Neuron (in vitro differentiated cells): ENCODE measurements at regions not wholly inside any gene's neighbourhood (a gene's known extent, or its start where the extent isn't known, plus 50 kb on each side); places are given as distances from the start of the nearest gene placed in this dataset.

Experiments used
- H2AFZ ChIP-seq: one replicate; pipeline ENCODE4 v1.6.1; 2013; ENCODE audit warnings: low read depth, mild to moderate bottlenecking, inconsistent platforms, low read length, moderate library complexity
- H3K27me3 ChIP-seq: one replicate; pipeline ENCODE4 v1.6.1; 2013; ENCODE audit warnings: low read length; ENCODE audit not compliant: insufficient read depth
- H3K36me3 ChIP-seq: one replicate; pipeline ENCODE4 v1.6.1; 2013; ENCODE audit warnings: low read length; ENCODE audit not compliant: insufficient read depth
- H3K4me1 ChIP-seq: one replicate; pipeline ENCODE4 v1.6.1; 2013; ENCODE audit warnings: low read length; ENCODE audit not compliant: insufficient read depth
- H3K4me3 ChIP-seq: 2 replicates; pipeline ENCODE4 v1.5.1; 2013; ENCODE audit warnings: mild to moderate bottlenecking, low read length, moderate library complexity
- H3K9me3 ChIP-seq: one replicate; pipeline ENCODE4 v1.6.1; 2013; ENCODE audit warnings: low read length

GRCh38 chr1:73784026-73784425, 413.9 kb downstream of the LRRIQ3 start:
- H3K27me3 ChIP-seq = no peaks in the 10 kb centered on the region
- H2AFZ ChIP-seq = no peak overlapping the region
- H3K4me1 ChIP-seq = no peaks in the 10 kb centered on the region
- H3K9me3 ChIP-seq = no peaks in the 10 kb centered on the region
- H3K4me3 ChIP-seq = no peak overlapping the region
- H3K36me3 ChIP-seq = no peaks in the 10 kb centered on the region

- H3K27me3 ChIP-seq = no peaks in the 10 kb centered on the region
- no peak overlapping the region for H2AFZ ChIP-seq
- no peaks in the 10 kb centered on the region for H3K36me3 ChIP-seq
- H3K9me3 ChIP-seq = no peaks in the 10 kb centered on the region
- H3K4me1 ChIP-seq = no peaks in the 10 kb centered on the region
- H3K4me3 ChIP-seq = no peak overlapping the region
These were observed 414.6 kb downstream of the LRRIQ3 start for GRCh38 chr1:73783352-73783751.

- Histone ChIP-seq H3K4me1 (no peaks in the 10 kb centered on the region), H3K9me3 (no peaks in the 10 kb centered on the region), H3K27me3 (no peaks in the 10 kb centered on the region), H2AFZ (no peak overlapping the region), H3K36me3 (no peaks in the 10 kb centered on the region), H3K4me3 (no peak overlapping the region)
These were observed 415.1 kb downstream of the LRRIQ3 start for GRCh38 chr1:73782901-73783300.

- no peak overlapping the region for H3K4me3 ChIP-seq
- no peak overlapping the region for H2AFZ ChIP-seq
- H3K36me3 ChIP-seq = no peaks in the 10 kb centered on the region
- H3K4me1 ChIP-seq = no peaks in the 10 kb centered on the region
- H3K9me3 ChIP-seq = no peaks in the 10 kb centered on the region
- H3K27me3 ChIP-seq = no peaks in the 10 kb centered on the region
These were observed 416.7 kb downstream of the LRRIQ3 start for GRCh38 chr1:73781251-73781650.

- Histone ChIP-seq H3K9me3 (no peaks in the 10 kb centered on the region), H3K4me3 (no peak overlapping the region), H3K36me3 (no peaks in the 10 kb centered on the region), H3K27me3 (no peaks in the 10 kb centered on the region), H2AFZ (no peak overlapping the region), H3K4me1 (no peaks in the 10 kb centered on the region)
These were observed 419.5 kb downstream of the LRRIQ3 start for GRCh38 chr1:73778471-73778870.

GRCh38 chr1:73775896-73776295, 422.1 kb downstream of the LRRIQ3 start:
- no peaks in the 10 kb centered on the region for H3K27me3 ChIP-seq
- H3K4me3 ChIP-seq = no peak overlapping the region
- no peak overlapping the region for H2AFZ ChIP-seq
- H3K36me3 ChIP-seq = no peaks in the 10 kb centered on the region
- H3K9me3 ChIP-seq = no peaks in the 10 kb centered on the region
- no peaks in the 10 kb centered on the region for H3K4me1 ChIP-seq

- Histone ChIP-seq H2AFZ (no peak overlapping the region), H3K27me3 (no peaks in the 10 kb centered on the region), H3K4me3 (no peak overlapping the region), H3K9me3 (no peaks in the 10 kb centered on the region), H3K36me3 (no peaks in the 10 kb centered on the region), H3K4me1 (no peaks in the 10 kb centered on the region)
These were observed 425.0 kb downstream of the LRRIQ3 start for GRCh38 chr1:73772941-73773340.

- no peaks in the 10 kb centered on the region for H3K9me3 ChIP-seq
- H2AFZ ChIP-seq = no peak overlapping the region
These were observed 426.6 kb downstream of the LRRIQ3 start for GRCh38 chr1:73771396-73771795.

GRCh38 chr1:73770109-73770905, 427.7 kb downstream of the LRRIQ3 start:
- H2AFZ ChIP-seq = no peak overlapping the region
- H3K36me3 ChIP-seq = no peaks in the 10 kb centered on the region
- H3K4me3 ChIP-seq = no peak overlapping the region
- H3K27me3 ChIP-seq = no peaks in the 10 kb centered on the region
- H3K9me3 ChIP-seq = no peaks in the 10 kb centered on the region
- H3K4me1 ChIP-seq = peaks cover 3% of the 10 kb centered on the region

More at GRCh38 chr1:73771396-73771795, 426.6 kb downstream of the LRRIQ3 start:
- H3K27me3 ChIP-seq = no peaks in the 10 kb centered on the region
- H3K4me3 ChIP-seq = no peak overlapping the region
- H3K36me3 ChIP-seq = no peaks in the 10 kb centered on the region
- H3K4me1 ChIP-seq = no peaks in the 10 kb centered on the region

- H3K4me1 ChIP-seq = peaks cover 6% of the 10 kb centered on the region
These were observed 431.1 kb downstream of the LRRIQ3 start for GRCh38 chr1:73766786-73767348.

GRCh38 chr1:73765551-73766233, 432.3 kb downstream of the LRRIQ3 start:
- Histone ChIP-seq H3K27me3 (no peaks in the 10 kb centered on the region), H3K36me3 (no peaks in the 10 kb centered on the region), H3K9me3 (no peaks in the 10 kb centered on the region), H3K4me3 (no peak overlapping the region), H3K4me1 (peaks cover 6% of the 10 kb centered on the region), H2AFZ (no peak overlapping the region)

More at GRCh38 chr1:73766786-73767348, 431.1 kb downstream of the LRRIQ3 start:
- no peak overlapping the region for H2AFZ ChIP-seq
- H3K4me3 ChIP-seq = no peak overlapping the region
- no peaks in the 10 kb centered on the region for H3K9me3 ChIP-seq
- no peaks in the 10 kb centered on the region for H3K36me3 ChIP-seq
- no peaks in the 10 kb centered on the region for H3K27me3 ChIP-seq

GRCh38 chr1:73761559-73761958, 436.4 kb downstream of the LRRIQ3 start:
- no peaks in the 10 kb centered on the region for H3K36me3 ChIP-seq
- H2AFZ ChIP-seq = no peak overlapping the region
- H3K27me3 ChIP-seq = no peaks in the 10 kb centered on the region
- H3K4me3 ChIP-seq = no peak overlapping the region
- H3K4me1 ChIP-seq = peaks cover 14% of the 10 kb centered on the region
- H3K9me3 ChIP-seq = no peaks in the 10 kb centered on the region

GRCh38 chr1:73759011-73759410, 439.0 kb downstream of the LRRIQ3 start:
- H3K4me3 ChIP-seq = no peak overlapping the region

More at GRCh38 chr1:73759011-73759410, 439.0 kb downstream of the LRRIQ3 start:
- no peaks in the 10 kb centered on the region for H3K27me3 ChIP-seq
- no peaks in the 10 kb centered on the region for H3K36me3 ChIP-seq
- H3K9me3 ChIP-seq = no peaks in the 10 kb centered on the region
- peaks cover 9% of the 10 kb centered on the region for H3K4me1 ChIP-seq
- no peak overlapping the region for H2AFZ ChIP-seq
